ENCODE measurements at regions not wholly inside any gene's neighbourhood (a gene's known extent, or its start where the extent isn't known, plus 50 kb on each side); places are given as distances from the start of the nearest gene placed in this dataset.

- H3K4me3 ChIP-seq: no peak overlapping the region
- TF ChIP-seq POLR2A (IDR thresholded peaks at IDR 0.05) (no peak), CTCF (IDR thresholded peaks at IDR 0.05) (no peak)
- H3K4me1 ChIP-seq: no peaks in the 10 kb centered on the region
- H3K27me3 ChIP-seq: no peaks in the 10 kb centered on the region
- H3K9me3 ChIP-seq: no peaks in the 10 kb centered on the region
- intact Hi-C loops (cut with DNase I; ENCODE audit: low total_unique reads): no loop called here
- no peak overlapping the region for H3K27ac ChIP-seq
- WGBS, 2 donors: 93 to 100% methylated on average over 1 of the region's 1 CpG
- no peak for DNase-seq
- no peaks in the 10 kb centered on the region for H3K36me3 ChIP-seq (ENCODE audit: low read depth, missing control alignments)
These were observed 165.5 kb downstream of the AXIN2 start for GRCh38 chr17:65395924-65396323.

- no peaks in the 10 kb centered on the region for H3K36me3 ChIP-seq (ENCODE audit: low read depth, missing control alignments)
- intact Hi-C loops (cut with DNase I; ENCODE audit: low total_unique reads): no loop called here
- WGBS, 2 donors: 51 to 59% methylated on average over 3 of the region's 3 CpGs
- H3K4me3 ChIP-seq: no peak overlapping the region
- H3K27me3 ChIP-seq: no peaks in the 10 kb centered on the region
- H3K27ac ChIP-seq: no peak overlapping the region
- H3K9me3 ChIP-seq: no peaks in the 10 kb centered on the region
- H3K4me1 ChIP-seq: no peaks in the 10 kb centered on the region
- TF ChIP-seq POLR2A (IDR thresholded peaks at IDR 0.05) (no peak), CTCF (IDR thresholded peaks at IDR 0.05) (no peak)
- no peak for DNase-seq
These were observed 166.5 kb downstream of the AXIN2 start for GRCh38 chr17:65394811-65395472.

GRCh38 chr17:65393514-65393913, 167.9 kb downstream of the AXIN2 start:
- intact Hi-C loops (cut with DNase I; ENCODE audit: low total_unique reads): no loop called here
- TF ChIP-seq CTCF (IDR thresholded peaks at IDR 0.05) (no peak), POLR2A (IDR thresholded peaks at IDR 0.05) (no peak)
- WGBS, 2 donors: 73 to 89% methylated on average over 4 of the region's 4 CpGs

GRCh38 chr17:65389949-65390348, 171.5 kb downstream of the AXIN2 start:
- Histone ChIP-seq H3K27me3 (no peaks in the 10 kb centered on the region), H3K36me3 (ENCODE audit: low read depth, missing control alignments) (no peaks in the 10 kb centered on the region), H3K27ac (no peak overlapping the region), H3K4me3 (no peak overlapping the region), H3K9me3 (no peaks in the 10 kb centered on the region), H3K4me1 (no peaks in the 10 kb centered on the region)
- TF ChIP-seq POLR2A (IDR thresholded peaks at IDR 0.05) (no peak), CTCF (IDR thresholded peaks at IDR 0.05) (no peak)
- 75 to 84% methylated on average over 4 of the region's 4 CpGs for WGBS, 2 donors
- intact Hi-C loops (cut with DNase I; ENCODE audit: low total_unique reads): no loop called here
- no peak for DNase-seq

More at GRCh38 chr17:65393514-65393913, 167.9 kb downstream of the AXIN2 start:
- no peak for DNase-seq
- no peaks in the 10 kb centered on the region for H3K9me3 ChIP-seq
- H3K27me3 ChIP-seq: no peaks in the 10 kb centered on the region
- no peak overlapping the region for H3K27ac ChIP-seq
- H3K4me3 ChIP-seq: no peak overlapping the region
- no peaks in the 10 kb centered on the region for H3K4me1 ChIP-seq
- H3K36me3 ChIP-seq (ENCODE audit: low read depth, missing control alignments): no peaks in the 10 kb centered on the region

- no peak overlapping the region for H3K27ac ChIP-seq
- H3K9me3 ChIP-seq: no peaks in the 10 kb centered on the region
- 60 to 70% methylated on average over 1 of the region's 1 CpG for WGBS, 2 donors
- no peaks in the 10 kb centered on the region for H3K4me1 ChIP-seq
- H3K4me3 ChIP-seq: no peak overlapping the region
- no peaks in the 10 kb centered on the region for H3K27me3 ChIP-seq
- no peak for TF ChIP-seq CTCF (IDR thresholded peaks at IDR 0.05)
- no peak for TF ChIP-seq POLR2A (IDR thresholded peaks at IDR 0.05)
- intact Hi-C loops (cut with DNase I; ENCODE audit: low total_unique reads): no loop called here
- H3K36me3 ChIP-seq (ENCODE audit: low read depth, missing control alignments): no peaks in the 10 kb centered on the region
- DNase-seq: no peak
These were observed 172.0 kb downstream of the AXIN2 start for GRCh38 chr17:65389426-65389825.
